ENCODE measurements at regions not wholly inside any gene's neighbourhood (a gene's known extent, or its start where the extent isn't known, plus 50 kb on each side); places are given as distances from the start of the nearest gene placed in this dataset.
"Not testable (repeated sequence)": the region's sequence is repeated elsewhere in the genome, so short reads cannot be mapped to it uniquely, and the experiment has no call there.

GRCh38 chr20:50356962-50357782 lies 153.0 kb upstream of the PTPN1 start:
- DNase-seq (ENCODE audit: low read depth in 3 of 3, low spot score in 1 of 3), result no peak

GRCh38 chr20:50357783-50358161 lies 152.4 kb upstream of the PTPN1 start:
- no peak for DNase-seq (ENCODE audit: low read depth in 3 of 3, low spot score in 1 of 3)

GRCh38 chr20:50358166-50358565 lies 152.0 kb upstream of the PTPN1 start:
- no peak for DNase-seq (ENCODE audit: low read depth in 3 of 3, low spot score in 1 of 3)

- no peak for DNase-seq (ENCODE audit: low read depth in 3 of 3, low spot score in 1 of 3)
These were observed 151.2 kb upstream of the PTPN1 start for GRCh38 chr20:50358971-50359370.

- no peak for DNase-seq (ENCODE audit: low read depth in 3 of 3, low spot score in 1 of 3)
These were observed 150.5 kb upstream of the PTPN1 start for GRCh38 chr20:50359607-50360217.

- DNase-seq (ENCODE audit: low read depth in 3 of 3, low spot score in 1 of 3), result no peak
These were observed 149.9 kb upstream of the PTPN1 start for GRCh38 chr20:50360218-50360672.

GRCh38 chr20:50360921-50361320 lies 149.3 kb upstream of the PTPN1 start:
- no peak for DNase-seq (ENCODE audit: low read depth in 3 of 3, low spot score in 1 of 3)

- not testable (repeated sequence) for DNase-seq (ENCODE audit: low read depth in 3 of 3, low spot score in 1 of 3)
These were observed 148.0 kb upstream of the PTPN1 start for GRCh38 chr20:50362177-50362576.

GRCh38 chr20:50363027-50363426 lies 147.2 kb upstream of the PTPN1 start:
- DNase-seq (ENCODE audit: low read depth in 3 of 3, low spot score in 1 of 3), result no peak

- no peak for DNase-seq (ENCODE audit: low read depth in 3 of 3, low spot score in 1 of 3)
These were observed 146.7 kb upstream of the PTPN1 start for GRCh38 chr20:50363479-50363878.

GRCh38 chr20:50364542-50364941 lies 145.6 kb upstream of the PTPN1 start:
- DNase-seq (ENCODE audit: low read depth in 3 of 3, low spot score in 1 of 3), result no peak

GRCh38 chr20:50366270-50367103 lies 143.7 kb upstream of the PTPN1 start:
- DNase-seq (ENCODE audit: low read depth in 3 of 3, low spot score in 1 of 3), result no peak

- no peak for DNase-seq (ENCODE audit: low read depth in 3 of 3, low spot score in 1 of 3)
These were observed 143.0 kb upstream of the PTPN1 start for GRCh38 chr20:50367104-50367674.

GRCh38 chr20:50367739-50368375 lies 142.3 kb upstream of the PTPN1 start:
- DNase-seq (ENCODE audit: low read depth in 3 of 3, low spot score in 1 of 3), result no peak

- DNase-seq (ENCODE audit: low read depth in 3 of 3, low spot score in 1 of 3), result no peak
These were observed 141.8 kb upstream of the PTPN1 start for GRCh38 chr20:50368386-50368785.

- no peak for DNase-seq (ENCODE audit: low read depth in 3 of 3, low spot score in 1 of 3)
These were observed 141.4 kb upstream of the PTPN1 start for GRCh38 chr20:50368813-50369224.

GRCh38 chr20:50369225-50370035 lies 140.8 kb upstream of the PTPN1 start:
- no peak for DNase-seq (ENCODE audit: low read depth in 3 of 3, low spot score in 1 of 3)

GRCh38 chr20:50370036-50370566 lies 140.1 kb upstream of the PTPN1 start:
- DNase-seq (ENCODE audit: low read depth in 3 of 3, low spot score in 1 of 3), result no peak

GRCh38 chr20:50371878-50372769 lies 138.1 kb upstream of the PTPN1 start:
- DNase-seq (ENCODE audit: low read depth in 3 of 3, low spot score in 1 of 3), result no peak
